ENCODE measurements at regions not wholly inside any gene's neighbourhood (a gene's known extent, or its start where the extent isn't known, plus 50 kb on each side); places are given as distances from the start of the nearest gene placed in this dataset.

DNA sequence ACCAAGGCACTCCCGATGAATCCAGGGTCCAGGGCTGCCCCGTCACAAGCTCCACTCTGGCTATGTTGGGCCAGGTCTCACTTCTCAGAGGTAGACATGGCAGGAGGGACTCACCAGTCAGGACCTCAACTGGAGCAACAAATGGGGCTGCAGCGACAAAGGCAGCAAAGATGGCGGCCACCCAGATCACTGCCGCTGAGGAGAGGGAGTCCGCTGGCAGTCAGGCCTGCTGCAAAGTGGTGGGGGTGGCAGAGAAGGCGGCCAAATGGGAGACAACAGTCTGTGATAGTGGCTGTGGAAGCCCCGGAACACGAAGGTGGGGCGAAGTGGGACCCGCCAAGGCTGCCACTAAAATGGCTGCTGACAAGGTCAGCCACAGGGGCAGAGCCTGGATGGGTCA is 143.3 kb upstream of the RADX start:
- TF ChIP-seq EZH2 (IDR thresholded peaks at IDR 0.05; ENCODE audit: low read depth, unreplicated experiment), result no peak
- TF ChIP-seq, protein P1, sequence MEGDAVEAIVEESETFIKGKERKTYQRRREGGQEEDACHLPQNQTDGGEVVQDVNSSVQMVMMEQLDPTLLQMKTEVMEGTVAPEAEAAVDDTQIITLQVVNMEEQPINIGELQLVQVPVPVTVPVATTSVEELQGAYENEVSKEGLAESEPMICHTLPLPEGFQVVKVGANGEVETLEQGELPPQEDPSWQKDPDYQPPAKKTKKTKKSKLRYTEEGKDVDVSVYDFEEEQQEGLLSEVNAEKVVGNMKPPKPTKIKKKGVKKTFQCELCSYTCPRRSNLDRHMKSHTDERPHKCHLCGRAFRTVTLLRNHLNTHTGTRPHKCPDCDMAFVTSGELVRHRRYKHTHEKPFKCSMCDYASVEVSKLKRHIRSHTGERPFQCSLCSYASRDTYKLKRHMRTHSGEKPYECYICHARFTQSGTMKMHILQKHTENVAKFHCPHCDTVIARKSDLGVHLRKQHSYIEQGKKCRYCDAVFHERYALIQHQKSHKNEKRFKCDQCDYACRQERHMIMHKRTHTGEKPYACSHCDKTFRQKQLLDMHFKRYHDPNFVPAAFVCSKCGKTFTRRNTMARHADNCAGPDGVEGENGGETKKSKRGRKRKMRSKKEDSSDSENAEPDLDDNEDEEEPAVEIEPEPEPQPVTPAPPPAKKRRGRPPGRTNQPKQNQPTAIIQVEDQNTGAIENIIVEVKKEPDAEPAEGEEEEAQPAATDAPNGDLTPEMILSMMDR (conservative IDR thresholded peaks at IDR 0.05; ENCODE audit: low read depth in 2 of 2), result no peak
- TF ChIP-seq ZNF114 (CRISPR knock-in tag; IDR thresholded peaks at IDR 0.05), result no peak
- TF ChIP-seq EZH2phosphoT487 (IDR thresholded peaks at IDR 0.05; ENCODE audit: unreplicated experiment), result no peak
- no peak for TF ChIP-seq POLR2AphosphoS5 (IDR thresholded peaks at IDR 0.05; ENCODE audit: low read depth)
- TF ChIP-seq, protein P2, sequence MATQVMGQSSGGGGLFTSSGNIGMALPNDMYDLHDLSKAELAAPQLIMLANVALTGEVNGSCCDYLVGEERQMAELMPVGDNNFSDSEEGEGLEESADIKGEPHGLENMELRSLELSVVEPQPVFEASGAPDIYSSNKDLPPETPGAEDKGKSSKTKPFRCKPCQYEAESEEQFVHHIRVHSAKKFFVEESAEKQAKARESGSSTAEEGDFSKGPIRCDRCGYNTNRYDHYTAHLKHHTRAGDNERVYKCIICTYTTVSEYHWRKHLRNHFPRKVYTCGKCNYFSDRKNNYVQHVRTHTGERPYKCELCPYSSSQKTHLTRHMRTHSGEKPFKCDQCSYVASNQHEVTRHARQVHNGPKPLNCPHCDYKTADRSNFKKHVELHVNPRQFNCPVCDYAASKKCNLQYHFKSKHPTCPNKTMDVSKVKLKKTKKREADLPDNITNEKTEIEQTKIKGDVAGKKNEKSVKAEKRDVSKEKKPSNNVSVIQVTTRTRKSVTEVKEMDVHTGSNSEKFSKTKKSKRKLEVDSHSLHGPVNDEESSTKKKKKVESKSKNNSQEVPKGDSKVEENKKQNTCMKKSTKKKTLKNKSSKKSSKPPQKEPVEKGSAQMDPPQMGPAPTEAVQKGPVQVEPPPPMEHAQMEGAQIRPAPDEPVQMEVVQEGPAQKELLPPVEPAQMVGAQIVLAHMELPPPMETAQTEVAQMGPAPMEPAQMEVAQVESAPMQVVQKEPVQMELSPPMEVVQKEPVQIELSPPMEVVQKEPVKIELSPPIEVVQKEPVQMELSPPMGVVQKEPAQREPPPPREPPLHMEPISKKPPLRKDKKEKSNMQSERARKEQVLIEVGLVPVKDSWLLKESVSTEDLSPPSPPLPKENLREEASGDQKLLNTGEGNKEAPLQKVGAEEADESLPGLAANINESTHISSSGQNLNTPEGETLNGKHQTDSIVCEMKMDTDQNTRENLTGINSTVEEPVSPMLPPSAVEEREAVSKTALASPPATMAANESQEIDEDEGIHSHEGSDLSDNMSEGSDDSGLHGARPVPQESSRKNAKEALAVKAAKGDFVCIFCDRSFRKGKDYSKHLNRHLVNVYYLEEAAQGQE (IDR thresholded peaks at IDR 0.05; ENCODE audit: unreplicated experiment), result no peak
- no peak for TF ChIP-seq CREB1 (CRISPR knock-in tag; IDR thresholded peaks at IDR 0.05; ENCODE audit: low read depth)
- TF ChIP-seq, protein P3, sequence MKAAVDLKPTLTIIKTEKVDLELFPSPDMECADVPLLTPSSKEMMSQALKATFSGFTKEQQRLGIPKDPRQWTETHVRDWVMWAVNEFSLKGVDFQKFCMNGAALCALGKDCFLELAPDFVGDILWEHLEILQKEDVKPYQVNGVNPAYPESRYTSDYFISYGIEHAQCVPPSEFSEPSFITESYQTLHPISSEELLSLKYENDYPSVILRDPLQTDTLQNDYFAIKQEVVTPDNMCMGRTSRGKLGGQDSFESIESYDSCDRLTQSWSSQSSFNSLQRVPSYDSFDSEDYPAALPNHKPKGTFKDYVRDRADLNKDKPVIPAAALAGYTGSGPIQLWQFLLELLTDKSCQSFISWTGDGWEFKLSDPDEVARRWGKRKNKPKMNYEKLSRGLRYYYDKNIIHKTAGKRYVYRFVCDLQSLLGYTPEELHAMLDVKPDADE (IDR thresholded peaks at IDR 0.05), result no peak
- no peak for TF ChIP-seq JUNB (IDR thresholded peaks at IDR 0.05; ENCODE audit: unreplicated experiment)
- no peak for TF ChIP-seq NANOG (IDR thresholded peaks at IDR 0.05; ENCODE audit: borderline replicate concordance)
- TF ChIP-seq ZNF331 (CRISPR knock-in tag; IDR thresholded peaks at IDR 0.05; ENCODE audit: low read depth), result no peak

All from GM23338 (cell line).